ENCODE measurements at regions not wholly inside any gene's neighbourhood (a gene's known extent, or its start where the extent isn't known, plus 50 kb on each side); places are given as distances from the start of the nearest gene placed in this dataset.

DNA sequence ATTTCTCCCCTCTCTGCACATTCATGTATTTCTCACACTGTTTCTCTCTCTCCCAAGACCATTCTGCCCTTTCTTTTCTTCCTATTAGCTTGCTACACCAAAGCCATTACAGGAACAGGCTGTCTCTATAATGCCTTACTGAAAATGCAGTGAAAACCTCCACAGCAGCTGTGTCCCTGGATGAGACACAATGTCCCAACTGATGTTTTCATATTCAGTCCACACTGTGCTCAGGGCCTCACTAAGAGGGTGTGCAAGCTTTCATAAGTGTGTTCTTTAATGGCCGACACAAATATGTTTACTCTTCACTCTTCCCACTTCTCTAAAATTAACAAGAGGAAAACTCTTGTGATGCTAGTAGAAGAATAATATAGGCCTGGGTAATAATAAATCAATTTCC, 163.4 kb downstream of the KCTD12 start:
- Histone ChIP-seq H3K79me2 (ENCODE audit: control insufficient read depth, insufficient read depth, low read length) (no peaks in the 10 kb centered on the region), H3K4me1 (ENCODE audit: control insufficient read depth, extremely low read depth, insufficient read depth, low read length) (peaks cover 33% of the 10 kb centered on the region), H3K9ac (replicated peaks; ENCODE audit: extremely low read depth, insufficient read depth, low read length) (peak overlapping the region; percentile 17), H3K9me3 (replicated peaks; ENCODE audit: control insufficient read depth, insufficient read depth, low read length) (no peaks in the 10 kb centered on the region), H3K36me3 (ENCODE audit: control insufficient read depth in 2 of 2, extremely low read depth in 1 of 2, insufficient read depth in 2 of 2, low read length in 2 of 2) (no peaks in the 10 kb centered on the region), H2AFZ (ENCODE audit: low read depth, low read length) (no peak overlapping the region), H3K27ac (ENCODE audit: insufficient read depth, low read depth, low read length) (peak overlapping the region; percentile 81), H3K9me1 (replicated peaks; ENCODE audit: control insufficient read depth, extremely low read depth, insufficient read depth, low read length) (no peaks in the 10 kb centered on the region), H3K27me3 (ENCODE audit: control insufficient read depth in 2 of 2, insufficient read depth in 2 of 2, low read length in 2 of 2) (no peaks in the 10 kb centered on the region), H4K20me1 (replicated peaks; ENCODE audit: control insufficient read depth, extremely low read depth, insufficient read depth, low read length) (no peaks in the 10 kb centered on the region), H3K4me2 (ENCODE audit: insufficient read depth, low read length) (no peak overlapping the region), H3K4me3 (replicated peaks in 1 of 3; ENCODE audit: insufficient read depth in 1 of 3, low read depth in 1 of 3, low read length in 3 of 3) (no peak overlapping the region)
- dilution Hi-C loops (cut with MboI; ENCODE audit: extremely low pct_ligation_motif_present, low sequenced_read_pairs) (no loop called here), intact Hi-C loops (cut with micrococcal nuclease) (loop anchor here (1.0 to 10.0 kb wide), 6 partner anchors 42 to 210 kb away; no protein-coding TSS in a partner anchor)
- CTCF ChIA-PET, result interaction anchor here (0.6 to 3.9 kb wide), 6 partner anchors 16 to 234 kb away, joined by 3 to 29 read pairs (median 4); no protein-coding TSS in a partner anchor
- DNase-seq (ENCODE audit: low read depth, low spot score), result no peak
- POLR2A ChIA-PET, result no interaction called here
- no TSS peak for BruUV-seq (replicated peaks)
- TF ChIP-seq FOS (IDR thresholded peaks at IDR 0.05; ENCODE audit: borderline replicate concordance, insufficient read depth, low read length) (no peak), JUN (IDR thresholded peaks at IDR 0.05; ENCODE audit: borderline replicate concordance, insufficient read depth, insufficient read length, low read depth) (no peak), MYC (IDR thresholded peaks at IDR 0.05; ENCODE audit: low read depth, low read length) (no peak), GATA2 (IDR thresholded peaks at IDR 0.05; ENCODE audit: insufficient read depth, insufficient read length, low read depth, low read length) (no peak), EZH2 (IDR thresholded peaks at IDR 0.05; ENCODE audit: borderline replicate concordance, low read depth, low read length, severe bottlenecking) (no peak), POLR2AphosphoS5 (IDR thresholded peaks at IDR 0.05; ENCODE audit: insufficient read depth, low read depth, low read length) (no peak), POLR2A (IDR thresholded peaks at IDR 0.05; ENCODE audit: low read depth, low read length) (no peak)
- TF ChIP-seq, protein P1, sequence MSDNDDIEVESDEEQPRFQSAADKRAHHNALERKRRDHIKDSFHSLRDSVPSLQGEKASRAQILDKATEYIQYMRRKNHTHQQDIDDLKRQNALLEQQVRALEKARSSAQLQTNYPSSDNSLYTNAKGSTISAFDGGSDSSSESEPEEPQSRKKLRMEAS (IDR thresholded peaks at IDR 0.05; ENCODE audit: insufficient read depth, insufficient read length), result no peak
- TF ChIP-seq, protein P2, sequence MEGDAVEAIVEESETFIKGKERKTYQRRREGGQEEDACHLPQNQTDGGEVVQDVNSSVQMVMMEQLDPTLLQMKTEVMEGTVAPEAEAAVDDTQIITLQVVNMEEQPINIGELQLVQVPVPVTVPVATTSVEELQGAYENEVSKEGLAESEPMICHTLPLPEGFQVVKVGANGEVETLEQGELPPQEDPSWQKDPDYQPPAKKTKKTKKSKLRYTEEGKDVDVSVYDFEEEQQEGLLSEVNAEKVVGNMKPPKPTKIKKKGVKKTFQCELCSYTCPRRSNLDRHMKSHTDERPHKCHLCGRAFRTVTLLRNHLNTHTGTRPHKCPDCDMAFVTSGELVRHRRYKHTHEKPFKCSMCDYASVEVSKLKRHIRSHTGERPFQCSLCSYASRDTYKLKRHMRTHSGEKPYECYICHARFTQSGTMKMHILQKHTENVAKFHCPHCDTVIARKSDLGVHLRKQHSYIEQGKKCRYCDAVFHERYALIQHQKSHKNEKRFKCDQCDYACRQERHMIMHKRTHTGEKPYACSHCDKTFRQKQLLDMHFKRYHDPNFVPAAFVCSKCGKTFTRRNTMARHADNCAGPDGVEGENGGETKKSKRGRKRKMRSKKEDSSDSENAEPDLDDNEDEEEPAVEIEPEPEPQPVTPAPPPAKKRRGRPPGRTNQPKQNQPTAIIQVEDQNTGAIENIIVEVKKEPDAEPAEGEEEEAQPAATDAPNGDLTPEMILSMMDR (IDR thresholded peaks at IDR 0.05; ENCODE audit: extremely low read depth in 1 of 2, insufficient read depth in 1 of 2, low read depth in 1 of 2, low read length in 2 of 2), result no peak
- FAIRE-seq, result no peak

All from endothelial cell of umbilical vein (primary cell).